B cell (primary cell): ENCODE measurements at regions not wholly inside any gene's neighbourhood (a gene's known extent, or its start where the extent isn't known, plus 50 kb on each side); places are given as distances from the start of the nearest gene placed in this dataset.

ENCODE experiments used
- ATAC-seq: fragments of 200-7000 bp; cut with Tn5 transposase; one replicate; pipeline ENCODE4 v1.10.0; 2021; ENCODE audit warnings: low read depth, mild to moderate bottlenecking, moderate number of reproducible peaks, moderate library complexity
- CTCF ChIA-PET: fragments of 350-600 bp; sonication (Branson Sonifier 250); formaldehyde crosslinking; loops from one replicate; lab custom pipeline; 2021; ENCODE audit warnings: antibody characterized with exemption, inconsistent platforms; lab: Charles Lee
- POLR2A ChIA-PET: fragments of 350-600 bp; sonication (Branson Sonifier 250); formaldehyde crosslinking; loops from one replicate; lab custom pipeline; 2021; ENCODE audit warnings: antibody characterized with exemption; lab: Charles Lee
- DNase-seq: peaks from one replicate; pipeline ENCODE4 v3.0.0; 2013
- H2AFZ ChIP-seq: 2 replicates; pipeline ENCODE4 v1.6.1; 2012; ENCODE audit warnings: mild to moderate bottlenecking, low read depth, low read length; ENCODE audit not compliant: insufficient read depth, poor library complexity, severe bottlenecking
- H3K27ac ChIP-seq, 2 donors: 1 replicate in 1 of 2; 2 replicates in 1 of 2; pipeline ENCODE4 v1.5.1; 2012 to 2013; ENCODE audit warnings: low read length in 2 of 2, mild to moderate bottlenecking in 2 of 2, moderate library complexity in 1 of 2
- H3K27me3 ChIP-seq, 4 experiments: fragments of 200-600 bp in 1 of 4; sonication (generic) in 1 of 4; replicated peaks in 1 of 4; 1 replicate in 2 of 4; 2 replicates in 2 of 4; pipeline versions ENCODE4 v1.6.1 to v1.7.0; 2013 to 2016; ENCODE audit warnings: low read length in 3 of 4, mild to moderate bottlenecking in 2 of 4, mixed read lengths in 1 of 4, moderate library complexity in 1 of 4; ENCODE audit not compliant: insufficient read depth in 4 of 4, control insufficient read depth in 3 of 4; ENCODE audit errors: control extremely low read depth in 1 of 4
- H3K36me3 ChIP-seq, 2 experiments: replicated peaks in 1 of 2; 1 replicate in 1 of 2; 2 replicates in 1 of 2; pipeline versions ENCODE4 v1.6.1 to v1.7.1; 2013; ENCODE audit warnings: low read length in 1 of 2; ENCODE audit not compliant: insufficient read depth in 2 of 2, control insufficient read depth in 1 of 2; ENCODE audit errors: control extremely low read depth in 1 of 2, extremely low read depth in 1 of 2
- H3K4me1 ChIP-seq, 2 donors: fragments of 200-600 bp in 1 of 2; sonication (generic) in 1 of 2; 1 replicate in 1 of 2; 2 replicates in 1 of 2; pipeline versions ENCODE4 v1.5.1 to v1.6.1; 2013 to 2017; ENCODE audit warnings: low read length in 2 of 2; ENCODE audit not compliant: control insufficient read depth in 2 of 2, insufficient read depth in 2 of 2
- H3K4me2 ChIP-seq: replicated peaks from 2 replicates; pipeline ENCODE3; 2012; ENCODE audit warnings: mild to moderate bottlenecking, low read depth, low read length; ENCODE audit not compliant: poor library complexity, severe bottlenecking
- H3K4me3 ChIP-seq, 5 experiments: fragments of 200-600 bp in 1 of 5; sonication (generic) in 1 of 5; 1 replicate in 3 of 5; 2 replicates in 2 of 5; pipeline versions ENCODE4 v1.5.1 to v1.7.0; 2011 to 2016; ENCODE audit warnings: low read length in 4 of 5, mild to moderate bottlenecking in 4 of 5, low read depth in 2 of 5, control low read depth in 1 of 5, moderate library complexity in 1 of 5; ENCODE audit not compliant: insufficient read depth in 1 of 5; ENCODE audit errors: control extremely low read depth in 1 of 5, extremely low read depth in 1 of 5
- H3K79me2 ChIP-seq: fragments of 200-600 bp; sonication (generic); one replicate; pipeline ENCODE4 v1.6.0; 2016; ENCODE audit warnings: low read length; ENCODE audit not compliant: control insufficient read depth, insufficient read depth
- H3K9ac ChIP-seq: fragments of 200-600 bp; sonication (generic); 2 replicates; pipeline ENCODE4 v1.6.1; 2017; ENCODE audit warnings: mild to moderate bottlenecking, low read length, moderate library complexity
- H3K9me3 ChIP-seq, 3 donors: one replicate each; pipeline versions ENCODE4 v1.6.1 to v1.7.1; 2013; ENCODE audit warnings: low read length in 2 of 3; ENCODE audit not compliant: control insufficient read depth in 2 of 3, insufficient read depth in 1 of 3; ENCODE audit errors: control extremely low read depth in 1 of 3
- H4K20me1 ChIP-seq: 2 replicates; pipeline ENCODE4 v1.6.0; 2012; ENCODE audit warnings: mild to moderate bottlenecking, low read length; ENCODE audit not compliant: insufficient read depth, control insufficient read depth, poor library complexity, severe bottlenecking
- H3K27ac Mint-ChIP-seq: one replicate; pipeline ENCODE4 v1.8.0; 2021; ENCODE audit warnings: mixed read lengths
- H3K27me3 Mint-ChIP-seq: one replicate; pipeline ENCODE4 v1.8.0; 2021; ENCODE audit warnings: mixed read lengths
- H3K4me1 Mint-ChIP-seq: one replicate; pipeline ENCODE4 v1.8.0; 2021; ENCODE audit warnings: mixed read lengths
- H3K4me3 Mint-ChIP-seq: one replicate; pipeline ENCODE4 v1.8.0; 2021; ENCODE audit warnings: mixed read lengths
- H3K9me3 Mint-ChIP-seq: one replicate; pipeline ENCODE4 v1.8.0; 2022; ENCODE audit warnings: mixed read lengths; ENCODE audit not compliant: insufficient read depth
- CTCF ChIP-seq: fragments of 200-600 bp; IDR thresholded peaks from one replicate; pipeline ENCODE4 v1.8.0; 2022; ENCODE audit warnings: antibody characterized with exemption, mild to moderate bottlenecking
- EZH2 ChIP-seq: IDR thresholded peaks from 2 replicates; pipeline ENCODE4 v1.6.1; 2012; ENCODE audit warnings: borderline replicate concordance, low read depth, mild to moderate bottlenecking, moderate library complexity, low read length; ENCODE audit not compliant: insufficient read depth, poor library complexity, severe bottlenecking
- WGBS: methylation state at CpG from one replicate; pipeline ENCODE4 v1.1.5; 2013; ENCODE audit warnings: missing lambda C conversion rate; ENCODE audit not compliant: insufficient coverage; 5-methylcytosine and 5-hydroxymethylcytosine counted together
- intact Hi-C: fragments of 100-400 bp; cut with micrococcal nuclease; formaldehyde crosslinking; loops from one replicate; pipeline ENCODE4 v1.10.0; 2022

GRCh38 chr17:68734187-68734900 lies 133.2 kb upstream of the FAM20A start:
- H3K79me2 ChIP-seq, result no peaks in the 10 kb centered on the region
- no peak overlapping the region for H3K4me3 ChIP-seq
- ATAC-seq, result no peak
- no peak overlapping the region for H3K27ac ChIP-seq
- H2AFZ ChIP-seq, result no peak overlapping the region
- Mint-ChIP-seq H3K27me3 (peaks cover 13% of the 10 kb centered on the region), H3K27ac (no peak overlapping the region), H3K4me3 (no peak overlapping the region), H3K4me1 (no peaks in the 10 kb centered on the region), H3K9me3 (no peaks in the 10 kb centered on the region)
- no peaks in the 10 kb centered on the region for H3K36me3 ChIP-seq
- ChIA-PET CTCF (interaction anchor here (1.4 kb wide), 1 partner anchor 41 kb away, joined by 3 read pairs; no protein-coding TSS in a partner anchor), POLR2A (no interaction called here)
- H3K4me1 ChIP-seq, result no peaks in the 10 kb centered on the region
- TF ChIP-seq CTCF (no peak), EZH2 (no peak)
- no peaks in the 10 kb centered on the region for H4K20me1 ChIP-seq
- WGBS, result 92% methylated on average over 4 of the region's 6 CpGs
- peaks cover 0 to 6% (median 0%) of the 10 kb centered on the region in 3 donors for H3K9me3 ChIP-seq
- H3K9ac ChIP-seq, result no peak overlapping the region
- intact Hi-C loops, result no loop called here
- DNase-seq, result no peak
- no peak overlapping the region for H3K4me2 ChIP-seq
- no peaks in the 10 kb centered on the region for H3K27me3 ChIP-seq
